ENCODE measurements at regions not wholly inside any gene's neighbourhood (a gene's known extent, or its start where the extent isn't known, plus 50 kb on each side); places are given as distances from the start of the nearest gene placed in this dataset.

DNA sequence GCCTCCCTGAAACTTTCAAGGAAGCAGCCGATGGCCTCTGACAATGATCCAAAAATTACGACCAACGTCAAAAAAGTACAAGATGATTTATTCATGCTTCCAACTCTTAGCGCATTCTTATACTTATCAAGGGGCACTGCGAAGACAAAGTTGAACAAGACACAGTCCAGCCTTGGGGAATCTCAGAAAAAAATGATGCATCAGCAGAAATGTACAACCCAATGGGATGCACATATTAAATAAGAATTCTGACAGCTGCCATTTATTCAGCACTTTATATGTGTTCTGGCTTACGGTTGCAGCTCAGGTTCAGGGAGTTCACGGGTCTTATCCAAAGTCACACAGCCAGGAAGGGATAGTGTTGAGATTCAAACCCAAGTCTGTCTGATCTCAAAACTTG is 96.0 kb upstream of the CPLX2 start:
- no peak for TF ChIP-seq POLR2A (IDR thresholded peaks at IDR 0.05)
- TF ChIP-seq, protein P1, sequence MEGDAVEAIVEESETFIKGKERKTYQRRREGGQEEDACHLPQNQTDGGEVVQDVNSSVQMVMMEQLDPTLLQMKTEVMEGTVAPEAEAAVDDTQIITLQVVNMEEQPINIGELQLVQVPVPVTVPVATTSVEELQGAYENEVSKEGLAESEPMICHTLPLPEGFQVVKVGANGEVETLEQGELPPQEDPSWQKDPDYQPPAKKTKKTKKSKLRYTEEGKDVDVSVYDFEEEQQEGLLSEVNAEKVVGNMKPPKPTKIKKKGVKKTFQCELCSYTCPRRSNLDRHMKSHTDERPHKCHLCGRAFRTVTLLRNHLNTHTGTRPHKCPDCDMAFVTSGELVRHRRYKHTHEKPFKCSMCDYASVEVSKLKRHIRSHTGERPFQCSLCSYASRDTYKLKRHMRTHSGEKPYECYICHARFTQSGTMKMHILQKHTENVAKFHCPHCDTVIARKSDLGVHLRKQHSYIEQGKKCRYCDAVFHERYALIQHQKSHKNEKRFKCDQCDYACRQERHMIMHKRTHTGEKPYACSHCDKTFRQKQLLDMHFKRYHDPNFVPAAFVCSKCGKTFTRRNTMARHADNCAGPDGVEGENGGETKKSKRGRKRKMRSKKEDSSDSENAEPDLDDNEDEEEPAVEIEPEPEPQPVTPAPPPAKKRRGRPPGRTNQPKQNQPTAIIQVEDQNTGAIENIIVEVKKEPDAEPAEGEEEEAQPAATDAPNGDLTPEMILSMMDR (IDR thresholded peaks at IDR 0.05) = no peak
